GM23248 (cell line): ENCODE measurements at regions not wholly inside any gene's neighbourhood (a gene's known extent, or its start where the extent isn't known, plus 50 kb on each side); places are given as distances from the start of the nearest gene placed in this dataset.

Source experiments
- DNase-seq: peaks from one replicate; pipeline ENCODE4 v3.0.0-alpha.2; 2015
- H2AFZ ChIP-seq: fragments of 200-600 bp; sonication (generic); 2 replicates; pipeline ENCODE4 v1.6.1; 2016; ENCODE audit warnings: antibody characterized with exemption
- H3F3A ChIP-seq: fragments of 200-600 bp; sonication (generic); 2 replicates; pipeline ENCODE4 v1.6.1; 2016; ENCODE audit warnings: mild to moderate bottlenecking, antibody characterized with exemption, mixed run types; ENCODE audit not compliant: insufficient read depth
- H3K27ac ChIP-seq: fragments of 200-600 bp; sonication (generic); 2 replicates; pipeline ENCODE4 v1.5.1; 2016; ENCODE audit warnings: mild to moderate bottlenecking
- H3K27me3 ChIP-seq: fragments of 200-600 bp; sonication (generic); replicated peaks from 2 replicates; pipeline ENCODE4 v1.6.1; 2016; ENCODE audit warnings: mild to moderate bottlenecking; ENCODE audit not compliant: insufficient read depth
- H3K36me3 ChIP-seq: fragments of 200-600 bp; sonication (generic); 2 replicates; pipeline ENCODE4 v1.6.1; 2016; ENCODE audit warnings: low read depth, mild to moderate bottlenecking
- H3K4me1 ChIP-seq: fragments of 200-600 bp; sonication (generic); 2 replicates; pipeline ENCODE4 v1.6.1; 2016; ENCODE audit warnings: mild to moderate bottlenecking; ENCODE audit not compliant: insufficient read depth
- H3K4me2 ChIP-seq: fragments of 200-600 bp; sonication (generic); one replicate; pipeline ENCODE4 v1.6.1; 2016; ENCODE audit warnings: mild to moderate bottlenecking; ENCODE audit not compliant: unreplicated experiment
- H3K4me3 ChIP-seq: fragments of 200-600 bp; sonication (generic); 2 replicates; pipeline ENCODE4 v1.5.1; 2016; ENCODE audit warnings: mild to moderate bottlenecking
- H3K79me2 ChIP-seq: fragments of 200-600 bp; sonication (generic); 2 replicates; pipeline ENCODE4 v1.6.1; 2016; ENCODE audit warnings: mild to moderate bottlenecking; ENCODE audit not compliant: insufficient read depth
- H3K9ac ChIP-seq: fragments of 200-600 bp; sonication (generic); 2 replicates; pipeline ENCODE4 v1.6.1; 2016; ENCODE audit warnings: mild to moderate bottlenecking
- H3K9me2 ChIP-seq: fragments of 200-600 bp; sonication (generic); 2 replicates; pipeline ENCODE4 v1.6.1; 2016; ENCODE audit warnings: mixed run types, mild to moderate bottlenecking, moderate library complexity; ENCODE audit not compliant: insufficient read depth
- H3K9me3 ChIP-seq: fragments of 200-600 bp; sonication (generic); one replicate; pipeline ENCODE4 v1.6.1; 2017; ENCODE audit warnings: low read depth
- H4K20me1 ChIP-seq: fragments of 200-600 bp; sonication (generic); 2 replicates; pipeline ENCODE4 v1.6.0; 2016; ENCODE audit not compliant: insufficient read depth
- EZH2 ChIP-seq: fragments of 200-600 bp; sonication (generic); IDR thresholded peaks from 2 replicates; pipeline ENCODE4 v1.6.1; 2018; ENCODE audit warnings: antibody characterized with exemption, mild to moderate bottlenecking; ENCODE audit not compliant: insufficient read depth, poor library complexity, severe bottlenecking
- EZH2phosphoT487 ChIP-seq: fragments of 200-600 bp; sonication (generic); IDR thresholded peaks from 2 replicates; pipeline ENCODE4 v1.6.1; 2018; ENCODE audit warnings: antibody characterized with exemption, moderate library complexity, mild to moderate bottlenecking, low read depth; ENCODE audit not compliant: insufficient read depth
- WGBS, 2 experiments: methylation state at CpG; one replicate each; pipeline ENCODE4 v1.1.6; 2015 to 2017; ENCODE audit warnings: low lambda C conversion rate in 2 of 2, low coverage in 1 of 2; ENCODE audit errors: missing lambda C conversion rate in 2 of 2; 5-methylcytosine and 5-hydroxymethylcytosine counted together
- in situ Hi-C: fragments of 300-500 bp; cut with MboI; formaldehyde crosslinking; loops from 2 replicates; pipeline ENCODE4 v1.15.0; 2020

DNA sequence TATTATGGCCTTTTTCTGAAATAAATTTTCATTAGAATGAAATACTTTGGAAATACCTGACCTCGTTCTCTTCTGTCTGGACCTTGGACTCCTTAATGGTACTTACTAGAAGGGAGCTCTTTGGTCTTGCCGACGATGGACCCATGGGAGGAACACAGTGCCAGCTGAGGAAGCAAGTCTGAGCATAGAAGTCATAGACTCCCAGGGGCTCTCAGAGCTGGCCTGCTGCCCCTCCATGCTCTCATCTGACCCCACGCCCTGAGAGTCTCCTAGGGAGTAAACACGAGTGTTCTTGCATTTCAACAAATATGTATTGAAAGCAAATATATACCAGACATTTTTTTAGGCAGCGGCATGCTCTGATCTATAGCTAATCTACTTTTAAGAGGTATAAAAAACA lies 87.8 kb downstream of the PLEKHG1 start:
- no peak for DNase-seq
- H3K4me3 ChIP-seq = no peak overlapping the region
- no peaks in the 10 kb centered on the region for H3F3A ChIP-seq
- WGBS, 2 experiments = 46 to 57% methylated on average over 6 of the region's 6 CpGs
- no peaks in the 10 kb centered on the region for H3K9me3 ChIP-seq
- TF ChIP-seq EZH2phosphoT487 = no peak
- TF ChIP-seq EZH2 = no peak
- no peak overlapping the region for H3K4me2 ChIP-seq
- no peaks in the 10 kb centered on the region for H4K20me1 ChIP-seq
- in situ Hi-C loops = no loop called here
- H3K4me1 ChIP-seq = no peaks in the 10 kb centered on the region
- no peaks in the 10 kb centered on the region for H3K79me2 ChIP-seq
- no peak overlapping the region for H2AFZ ChIP-seq
- no peak overlapping the region for H3K9ac ChIP-seq
- no peaks in the 10 kb centered on the region for H3K36me3 ChIP-seq
- no peaks in the 10 kb centered on the region for H3K9me2 ChIP-seq
- H3K27me3 ChIP-seq = no peaks in the 10 kb centered on the region
- H3K27ac ChIP-seq = no peak overlapping the region

DNA sequence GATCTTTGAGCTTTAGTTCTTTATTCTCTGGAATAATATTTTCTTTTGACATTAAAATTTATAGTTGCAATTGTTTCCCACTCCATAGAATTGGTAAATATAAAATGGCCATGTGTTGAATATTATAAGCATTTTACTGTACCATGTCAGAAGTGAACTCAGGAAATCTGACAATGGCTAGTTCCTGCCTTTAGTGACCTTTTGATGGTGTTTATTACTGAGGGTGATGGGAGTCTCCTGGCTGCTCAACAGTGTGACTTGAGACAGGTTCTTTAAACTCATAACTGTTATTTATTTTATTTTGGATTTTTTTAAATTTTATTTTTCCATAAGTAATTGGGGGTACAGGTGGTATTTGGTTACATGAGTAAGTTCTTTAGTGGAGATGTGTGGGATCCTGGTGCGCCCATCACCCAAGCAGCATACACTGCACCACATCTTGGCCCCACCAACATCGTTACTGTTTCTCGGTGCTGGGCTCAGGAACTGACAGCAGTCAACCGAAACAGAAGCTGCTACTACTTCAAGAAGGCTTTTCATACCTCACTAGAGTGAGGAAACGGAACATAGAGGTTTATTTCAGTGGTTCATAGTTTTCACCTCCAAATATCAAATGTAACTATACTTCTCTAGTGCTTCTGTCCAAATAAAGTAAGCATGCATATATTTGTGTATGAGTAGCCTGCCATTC lies 90.4 kb downstream of the PLEKHG1 start:
- Histone ChIP-seq H3K9ac (no peak overlapping the region), H2AFZ (no peak overlapping the region), H3K4me1 (no peaks in the 10 kb centered on the region), H4K20me1 (no peaks in the 10 kb centered on the region), H3K4me3 (no peak overlapping the region), H3K79me2 (no peaks in the 10 kb centered on the region), H3K36me3 (no peaks in the 10 kb centered on the region), H3K27me3 (no peaks in the 10 kb centered on the region), H3F3A (no peaks in the 10 kb centered on the region), H3K27ac (no peak overlapping the region), H3K4me2 (no peak overlapping the region), H3K9me3 (no peaks in the 10 kb centered on the region), H3K9me2 (no peaks in the 10 kb centered on the region)
- in situ Hi-C loops = no loop called here
- DNase-seq = no peak
- TF ChIP-seq EZH2 = no peak
- no peak for TF ChIP-seq EZH2phosphoT487
- WGBS, 2 experiments = 88 to 89% methylated on average over 5 of the region's 5 CpGs

DNA sequence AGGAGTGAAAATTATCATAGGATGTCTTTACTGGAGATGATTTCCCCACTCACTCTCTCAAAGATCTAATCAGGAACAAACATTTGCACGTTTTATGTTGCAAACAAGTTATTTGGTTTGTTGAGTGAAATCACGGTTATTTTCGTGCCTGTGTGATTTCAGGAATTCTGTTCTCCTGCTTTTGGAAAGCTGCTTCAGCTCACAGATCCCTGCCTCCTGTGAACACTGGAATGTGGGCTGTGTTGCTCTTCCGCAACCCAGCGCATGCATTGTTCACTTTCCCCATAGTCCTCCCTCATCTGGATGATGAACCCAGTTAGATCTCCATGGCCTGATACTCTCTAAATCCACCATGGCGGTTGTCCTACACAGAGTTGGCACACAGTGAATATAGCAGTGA lies 91.0 kb downstream of the PLEKHG1 start:
- Histone ChIP-seq H3K27me3 (no peaks in the 10 kb centered on the region), H3K4me1 (no peaks in the 10 kb centered on the region), H3K79me2 (no peaks in the 10 kb centered on the region), H3K27ac (no peak overlapping the region), H3F3A (no peaks in the 10 kb centered on the region), H3K9me2 (no peaks in the 10 kb centered on the region), H3K9ac (no peak overlapping the region), H3K36me3 (no peaks in the 10 kb centered on the region), H2AFZ (no peak overlapping the region), H3K9me3 (no peaks in the 10 kb centered on the region), H3K4me2 (no peak overlapping the region), H3K4me3 (no peak overlapping the region), H4K20me1 (no peaks in the 10 kb centered on the region)
- WGBS, 2 experiments = 90 to 92% methylated on average over 6 of the region's 6 CpGs
- in situ Hi-C loops = no loop called here
- TF ChIP-seq EZH2 = no peak
- TF ChIP-seq EZH2phosphoT487 = no peak
- no peak for DNase-seq

DNA sequence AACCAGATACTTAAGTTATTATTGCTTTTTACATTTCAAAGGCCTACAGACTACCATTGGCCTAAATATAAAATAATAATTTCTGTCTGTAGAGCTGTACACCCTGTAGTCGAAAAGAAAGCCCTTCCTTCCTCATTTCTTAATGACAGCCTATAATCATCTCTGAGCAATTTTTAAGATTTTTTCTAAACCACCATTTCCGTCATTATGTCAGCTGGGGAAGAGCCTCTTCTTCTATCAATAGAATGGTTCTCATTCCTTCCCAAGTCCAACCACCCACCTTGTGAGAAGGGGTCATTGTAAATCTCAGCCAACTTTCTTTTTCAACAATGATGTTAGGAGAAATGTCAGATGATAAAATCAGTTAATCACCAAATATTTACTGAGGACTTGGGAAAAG lies 91.8 kb downstream of the PLEKHG1 start:
- H3K9me3 ChIP-seq = no peaks in the 10 kb centered on the region
- no peak for DNase-seq

More for the DNA sequence above, 91.8 kb downstream of the PLEKHG1 start:
- Histone ChIP-seq H2AFZ (no peak overlapping the region), H4K20me1 (no peaks in the 10 kb centered on the region), H3K79me2 (no peaks in the 10 kb centered on the region), H3F3A (no peaks in the 10 kb centered on the region), H3K9me2 (no peaks in the 10 kb centered on the region), H3K4me2 (no peak overlapping the region), H3K36me3 (no peaks in the 10 kb centered on the region), H3K9ac (no peak overlapping the region), H3K27me3 (no peaks in the 10 kb centered on the region), H3K4me1 (no peaks in the 10 kb centered on the region), H3K4me3 (no peak overlapping the region), H3K27ac (no peak overlapping the region)
- 72 to 82% methylated on average over 2 of the region's 2 CpGs for WGBS, 2 experiments
- TF ChIP-seq EZH2 (no peak), EZH2phosphoT487 (no peak)
- in situ Hi-C loops = no loop called here
